IMR-90 (cell line): ENCODE measurements at regions not wholly inside any gene's neighbourhood (a gene's known extent, or its start where the extent isn't known, plus 50 kb on each side); places are given as distances from the start of the nearest gene placed in this dataset.

Source experiments
- CTCF ChIP-seq: conservative IDR thresholded peaks from 2 replicates; pipeline ENCODE4 v1.5.1; 2012; ENCODE audit warnings: mild to moderate bottlenecking, low read depth, low read length, improper control_type of control experiment
- ELK1 ChIP-seq: fragments of 150-350 bp; IDR thresholded peaks from 2 replicates; pipeline ENCODE4 v1.6.1; 2016; ENCODE audit warnings: low read depth, mild to moderate bottlenecking, low read length, moderate library complexity, borderline replicate concordance
- RCOR1 ChIP-seq: IDR thresholded peaks from 2 replicates; pipeline ENCODE4 v1.6.1; 2012; ENCODE audit warnings: mild to moderate bottlenecking, low read length, improper control_type of control experiment; ENCODE audit not compliant: insufficient replicate concordance

- no peak for TF ChIP-seq CTCF
- no peak for TF ChIP-seq RCOR1
- no peak for TF ChIP-seq ELK1
Measured at GRCh38 chr9:130782886-130783530, 52.0 kb upstream of the ABL1 start (continued).
